ENCODE measurements at regions not wholly inside any gene's neighbourhood (a gene's known extent, or its start where the extent isn't known, plus 50 kb on each side); places are given as distances from the start of the nearest gene placed in this dataset.
A peak's percentile ranks its signal among the peaks of the same experiment; 100 is the strongest.
"Not testable (repeated sequence)": the region's sequence is repeated elsewhere in the genome, so short reads cannot be mapped to it uniquely, and the experiment has no call there.

DNA sequence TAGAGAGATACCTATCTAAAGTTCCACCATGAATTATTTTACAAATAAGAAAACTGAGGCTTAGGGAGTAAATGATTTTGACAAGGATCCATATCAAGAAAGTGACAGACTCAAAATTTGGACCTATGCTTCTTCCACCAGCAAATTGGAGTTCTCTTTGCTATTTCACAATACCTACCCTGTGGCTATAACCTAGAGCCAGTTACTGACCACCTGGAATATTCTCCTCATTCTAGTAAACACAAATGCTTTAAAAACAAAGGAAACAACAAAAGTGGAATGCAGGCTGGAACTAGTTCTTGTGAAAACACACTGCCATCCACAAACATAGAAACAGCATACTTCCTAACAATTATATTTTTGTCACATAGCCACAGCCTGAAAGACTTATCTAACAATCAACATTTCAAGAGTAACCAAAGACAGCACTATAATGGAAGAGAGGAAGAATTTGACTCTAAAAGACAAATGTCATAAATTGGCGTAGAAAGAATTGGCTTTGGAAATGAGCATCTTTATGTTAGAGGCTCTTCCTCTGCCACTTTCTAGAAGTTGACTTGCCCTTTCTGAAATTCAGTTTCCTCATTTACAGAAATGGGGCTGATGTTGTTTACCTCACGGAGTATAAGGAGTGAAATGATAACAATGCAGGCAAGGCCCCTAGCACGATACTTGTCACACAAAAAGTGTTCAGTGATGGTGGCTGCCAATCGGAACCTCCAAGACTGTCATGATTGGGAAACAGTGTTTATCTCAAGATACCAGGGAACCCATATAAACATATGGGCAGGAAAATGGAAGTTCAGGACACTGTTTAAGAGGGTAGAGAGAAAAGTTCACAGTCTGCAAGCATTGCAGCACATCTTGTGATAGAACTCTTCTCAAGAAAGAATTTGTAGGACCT, 138.6 kb upstream of the LGR5 start:
- no peak for DNase-seq (ENCODE audit: low read depth, low spot score)
- H3K27ac ChIP-seq: no peak overlapping the region

DNA sequence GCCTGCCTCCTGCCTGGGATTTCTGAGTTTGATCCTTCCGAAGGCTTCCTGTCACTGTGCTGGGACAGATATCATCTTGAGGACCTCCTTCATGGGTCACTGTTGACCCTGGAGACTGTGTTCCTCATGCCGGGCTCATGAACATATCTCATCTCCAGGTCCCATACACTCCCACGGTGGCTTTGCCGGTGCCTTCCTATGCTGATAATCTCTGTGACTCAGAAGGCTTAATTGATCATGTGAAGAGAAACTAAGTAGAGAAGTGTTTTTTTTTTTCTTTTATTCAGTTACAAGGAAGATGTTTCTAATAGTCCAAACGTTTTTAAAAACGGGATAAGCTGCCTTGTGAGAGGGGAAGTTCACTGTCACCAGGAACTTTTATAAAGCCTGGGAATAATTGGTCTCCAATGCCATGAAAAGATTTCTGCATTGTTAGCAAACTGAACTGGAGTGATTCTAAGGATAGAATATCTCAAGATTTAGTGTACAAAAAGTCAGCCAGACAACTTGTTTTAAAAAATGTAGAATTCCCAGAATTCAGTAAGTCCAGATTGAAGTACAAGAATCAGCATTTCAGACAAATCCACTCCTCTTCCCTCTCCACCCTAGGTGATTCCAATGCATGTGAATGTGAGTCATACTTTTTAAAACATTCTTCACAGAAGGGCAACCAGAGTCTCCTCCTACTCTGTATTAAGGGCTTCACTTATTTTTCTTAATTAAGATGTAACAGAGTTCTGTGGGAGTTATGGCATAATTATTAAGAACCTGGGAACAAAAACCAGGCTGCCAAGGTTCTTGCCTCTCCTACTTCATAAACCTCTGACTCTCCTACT, 139.8 kb upstream of the LGR5 start:
- peak overlapping the region; percentile 4 for H3K27ac ChIP-seq
- no peak for DNase-seq (ENCODE audit: low read depth, low spot score)

DNA sequence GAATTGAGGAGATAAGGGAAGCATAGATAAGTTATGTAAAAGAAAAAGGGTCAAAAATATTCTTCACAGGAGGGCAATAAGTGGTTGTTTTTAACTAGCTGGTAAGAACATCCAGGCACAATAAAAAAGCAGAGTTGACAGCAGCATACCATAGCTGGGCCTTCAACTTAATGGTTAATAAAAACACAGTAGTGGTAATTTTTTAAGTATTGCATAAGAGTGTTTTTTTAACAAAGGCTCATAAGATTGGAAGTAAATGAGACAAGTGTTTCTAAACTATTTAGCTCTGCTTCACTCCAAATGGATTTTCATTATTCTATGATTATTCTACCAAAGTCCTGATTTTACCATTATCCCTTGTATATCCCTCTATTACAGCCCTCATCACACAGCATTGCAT, 140.1 kb upstream of the TSPAN8 start:
- no peak for DNase-seq (ENCODE audit: low read depth, low spot score)
- no peak overlapping the region for H3K27ac ChIP-seq

DNA sequence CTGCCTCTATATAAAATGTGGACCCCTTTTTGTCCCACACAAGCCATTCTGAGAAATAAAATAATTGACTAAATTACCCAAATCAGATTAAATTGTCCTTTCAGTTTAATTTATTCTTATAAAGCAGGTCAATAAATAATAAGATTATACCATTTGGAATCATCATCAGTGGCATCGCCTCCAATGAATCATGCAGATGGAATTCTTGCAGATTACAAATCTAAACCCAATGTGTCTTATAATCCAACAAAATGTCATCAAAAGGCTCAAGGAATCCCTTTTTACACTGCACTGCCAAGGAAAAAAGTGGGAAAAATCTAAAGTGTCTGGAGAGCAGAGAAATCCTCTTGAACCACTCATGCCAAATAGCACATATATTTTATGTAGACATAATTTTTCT, 138.2 kb upstream of the TSPAN8 start:
- no peak for DNase-seq (ENCODE audit: low read depth, low spot score)
- no peak overlapping the region for H3K27ac ChIP-seq

- H3K27ac ChIP-seq: no peak overlapping the region
- DNase-seq (ENCODE audit: low read depth, low spot score): no peak
These were observed 133.9 kb upstream of the TSPAN8 start for GRCh38 chr12:71291746-71292145.

DNA sequence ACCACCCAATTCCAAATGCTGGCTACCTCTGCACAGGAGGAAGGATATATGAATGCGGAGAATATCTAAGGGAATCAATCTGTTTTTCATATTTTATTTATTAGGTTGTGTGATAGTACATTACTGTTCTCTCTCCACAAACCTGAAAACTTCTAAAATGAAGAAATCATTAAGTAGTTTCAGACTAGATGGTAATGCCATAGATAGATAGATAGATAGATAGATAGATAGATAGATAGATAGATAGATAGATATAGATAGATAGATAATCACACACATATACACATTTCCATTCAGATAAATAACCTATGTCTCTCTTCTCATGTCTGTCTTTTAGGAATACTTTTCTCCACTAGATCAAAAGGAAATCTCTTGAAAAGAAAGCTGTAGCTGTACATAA, 126.1 kb upstream of the TSPAN8 start:
- H3K27ac ChIP-seq: no peak overlapping the region
- no peak for DNase-seq (ENCODE audit: low read depth, low spot score)

- no peak for DNase-seq (ENCODE audit: low read depth, low spot score)
- H3K27ac ChIP-seq: no peak overlapping the region
These were observed 125.1 kb upstream of the TSPAN8 start for GRCh38 chr12:71282925-71283324.

DNA sequence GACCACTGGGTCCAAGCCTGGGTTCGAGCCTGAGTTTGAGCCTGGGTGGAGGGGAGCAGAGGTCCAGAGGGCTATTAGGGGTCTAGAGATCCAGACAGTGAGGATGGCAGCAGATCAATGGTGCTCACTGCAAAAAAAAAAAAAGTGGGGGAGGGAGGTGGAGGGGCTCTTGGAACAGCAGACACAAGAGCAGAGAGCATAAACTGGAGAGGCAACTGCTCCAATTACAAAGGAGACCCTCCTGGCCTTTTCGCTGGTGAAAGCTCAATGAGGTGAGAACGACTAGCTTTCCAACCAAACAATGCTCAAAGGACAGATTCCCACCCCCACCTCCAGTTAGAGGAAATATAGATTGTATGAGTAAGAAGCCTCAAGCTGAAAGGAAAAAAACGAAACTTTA, 124.2 kb upstream of the TSPAN8 start:
- no peak for DNase-seq (ENCODE audit: low read depth, low spot score)
- no peak overlapping the region for H3K27ac ChIP-seq

DNA sequence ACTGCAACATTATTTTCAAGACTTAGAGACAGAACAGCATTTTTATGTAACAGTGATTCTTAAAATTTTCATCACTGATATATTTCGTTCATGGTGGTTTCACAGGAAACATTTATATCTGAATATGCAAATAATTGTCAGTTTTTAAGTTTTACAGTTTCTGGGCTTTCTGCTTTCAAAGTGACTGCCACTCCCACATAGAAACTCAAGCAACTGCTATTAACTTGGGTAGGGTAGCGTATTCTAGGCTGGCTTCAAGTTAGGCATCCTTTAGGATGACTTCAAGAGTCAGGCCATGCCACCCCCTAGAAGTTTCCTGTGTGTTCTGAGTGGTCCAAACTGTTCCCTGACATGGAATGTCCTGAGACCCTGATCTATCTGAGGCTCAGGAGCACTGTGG, 123.6 kb upstream of the TSPAN8 start:
- no peak overlapping the region for H3K27ac ChIP-seq
- no peak for DNase-seq (ENCODE audit: low read depth, low spot score)

DNA sequence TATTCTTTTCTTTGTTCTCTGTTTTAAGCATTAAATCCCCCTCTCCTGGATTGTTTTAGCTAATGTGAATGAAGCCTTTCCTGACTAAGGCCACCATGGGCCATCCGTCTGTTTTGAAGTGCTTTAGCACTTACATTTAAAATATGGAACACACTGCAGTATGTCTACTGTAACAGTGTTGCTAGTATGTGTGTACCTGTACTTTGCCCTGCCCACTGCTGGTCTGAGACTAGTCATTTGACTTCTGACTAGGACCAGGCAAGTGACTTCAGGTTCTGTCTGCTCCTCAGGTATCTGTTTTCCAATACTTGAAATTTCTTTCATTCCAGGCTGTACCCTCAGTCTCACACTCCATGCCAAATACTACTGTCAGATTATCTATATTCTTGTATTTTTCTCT, 120.1 kb upstream of the TSPAN8 start:
- DNase-seq (ENCODE audit: low read depth, low spot score): no peak

GRCh38 chr12:71276541-71276940, 118.7 kb upstream of the TSPAN8 start:
- H3K27ac ChIP-seq: no peak overlapping the region
- DNase-seq (ENCODE audit: low read depth, low spot score): no peak

More for the DNA sequence above, 120.1 kb upstream of the TSPAN8 start:
- no peak overlapping the region for H3K27ac ChIP-seq

DNA sequence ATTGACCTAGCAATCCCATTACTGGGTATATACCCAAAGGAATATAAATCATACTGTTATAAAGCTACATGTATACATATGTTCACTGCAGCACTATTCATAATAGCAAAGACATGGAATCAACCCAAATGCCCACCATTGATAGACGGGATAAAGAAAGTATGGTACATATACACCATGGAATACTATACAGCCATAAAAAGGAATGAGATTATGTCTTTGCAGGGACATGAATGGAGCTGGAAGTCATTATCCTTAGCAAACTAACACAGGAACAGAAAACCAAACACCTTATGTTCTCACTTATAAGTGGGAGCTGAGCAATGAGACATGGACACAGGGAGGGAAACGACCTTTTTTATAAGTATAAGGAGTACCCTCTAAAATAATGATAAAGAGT, 113.0 kb upstream of the TSPAN8 start:
- not testable (repeated sequence) for DNase-seq (ENCODE audit: low read depth, low spot score); H3K27ac ChIP-seq

DNA sequence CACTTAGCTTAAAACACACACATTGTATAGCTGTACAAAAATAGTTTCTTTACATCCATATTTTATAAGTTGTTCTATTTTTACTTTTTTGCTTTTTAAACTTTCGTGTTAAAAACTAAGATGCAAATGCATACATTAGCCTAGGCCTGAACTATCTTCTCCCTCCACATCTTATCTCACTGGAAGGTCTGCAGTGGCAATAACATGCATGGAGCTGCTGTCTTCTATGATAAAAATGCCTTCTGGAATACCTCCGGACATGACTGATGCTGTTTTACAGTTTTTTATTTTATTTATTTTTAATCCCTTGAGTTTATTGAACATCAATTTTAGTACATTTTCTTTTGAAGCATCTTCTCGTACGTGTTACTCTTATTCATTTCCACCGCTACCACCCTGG, 112.3 kb upstream of the TSPAN8 start:
- DNase-seq (ENCODE audit: low read depth, low spot score): no peak
- no peak overlapping the region for H3K27ac ChIP-seq

- H3K27ac ChIP-seq: no peak overlapping the region
- no peak for DNase-seq (ENCODE audit: low read depth, low spot score)
These were observed 111.4 kb upstream of the TSPAN8 start for GRCh38 chr12:71269281-71269598.

DNA sequence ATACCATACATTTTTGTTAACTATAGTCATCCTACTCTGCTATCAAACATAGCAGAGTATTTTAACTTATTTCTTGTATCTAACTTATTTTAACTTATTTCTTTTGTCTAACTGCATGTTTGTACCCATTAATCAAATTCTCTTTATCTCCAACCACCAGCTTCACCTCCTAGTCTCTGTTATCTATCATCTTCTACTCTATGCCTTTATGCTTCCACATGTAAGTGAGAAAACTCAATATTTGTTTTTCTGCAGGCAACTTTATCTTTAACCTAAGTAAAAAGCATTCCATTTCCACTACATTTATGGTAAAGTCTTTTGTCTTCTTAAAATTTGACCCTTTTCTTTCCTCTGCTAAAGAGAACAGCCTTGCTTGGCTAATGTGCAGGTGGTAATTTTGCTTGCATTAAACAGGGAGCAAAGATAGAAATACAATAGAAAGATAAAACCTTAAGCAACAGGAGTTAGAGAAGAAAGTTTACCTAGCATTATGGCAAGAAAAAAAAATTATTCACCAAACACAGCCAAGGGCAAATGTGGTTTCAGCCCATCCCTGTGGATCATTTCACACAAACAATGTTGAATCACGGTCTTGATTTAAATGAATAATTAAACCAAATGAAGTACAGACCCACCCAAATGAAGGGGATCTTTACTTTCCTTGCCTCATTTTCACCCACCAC, 110.9 kb upstream of the TSPAN8 start:
- H3K27ac ChIP-seq: no peak overlapping the region
- DNase-seq (ENCODE audit: low read depth, low spot score): no peak

DNA sequence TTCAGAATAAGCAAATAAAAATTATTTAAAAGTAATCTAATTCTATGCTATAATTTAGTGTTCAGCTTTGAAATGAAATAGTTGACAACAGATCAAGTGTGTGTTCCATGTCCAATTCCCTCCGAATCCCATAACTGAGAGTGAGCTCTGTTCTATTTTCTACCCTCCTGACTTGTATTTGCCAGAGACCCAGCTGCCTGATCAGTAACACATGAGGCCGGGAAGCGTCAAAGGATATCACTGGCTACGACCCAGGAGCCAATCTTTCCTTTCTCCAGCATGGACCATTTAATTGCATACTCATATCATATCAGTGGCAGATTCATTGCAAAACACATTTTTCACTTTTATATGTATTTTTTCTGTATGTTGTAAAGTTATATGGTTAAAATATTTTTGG, 108.8 kb upstream of the TSPAN8 start:
- no peak overlapping the region for H3K27ac ChIP-seq
- DNase-seq (ENCODE audit: low read depth, low spot score): no peak

DNA sequence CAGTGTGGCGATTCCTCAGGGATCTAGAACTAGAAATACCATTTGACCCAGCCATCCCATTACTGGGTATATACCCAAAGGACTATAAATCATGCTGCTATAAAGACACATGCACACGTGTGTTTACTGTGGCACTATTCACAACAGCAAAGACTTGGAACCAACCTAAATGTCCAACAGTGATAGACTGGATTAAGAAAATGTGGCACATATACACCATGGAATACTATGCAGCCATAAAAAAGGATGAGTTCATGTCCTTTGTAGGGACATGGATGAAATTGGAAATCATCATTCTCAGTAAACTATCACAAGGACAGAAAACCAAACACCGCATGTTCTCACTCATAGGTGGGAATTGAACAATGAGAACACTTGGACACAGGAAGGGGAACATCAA, 107.9 kb upstream of the TSPAN8 start:
- H3K27ac ChIP-seq: not testable (repeated sequence)

DNA sequence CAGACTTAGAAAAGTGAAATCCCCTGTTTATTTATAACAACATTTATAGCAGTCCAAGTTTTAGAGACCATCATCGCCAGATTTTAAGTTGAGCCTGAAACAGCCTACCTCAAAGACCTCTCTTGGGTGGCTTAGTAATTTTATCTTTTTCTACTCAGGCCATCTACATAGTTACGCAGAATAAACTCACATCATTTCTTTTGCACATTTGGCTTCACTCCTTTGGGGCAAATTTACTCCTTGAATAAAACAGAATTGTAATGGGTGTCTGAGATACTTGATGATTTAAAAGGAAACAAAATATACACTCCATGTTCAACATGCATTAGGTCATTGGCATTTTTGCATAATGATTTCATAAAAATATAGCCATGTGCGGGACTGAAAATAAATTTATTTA, 104.7 kb upstream of the TSPAN8 start:
- DNase-seq (ENCODE audit: low read depth, low spot score): no peak
- H3K27ac ChIP-seq: no peak overlapping the region

More for the DNA sequence above, 107.9 kb upstream of the TSPAN8 start:
- DNase-seq (ENCODE audit: low read depth, low spot score): not testable (repeated sequence)

DNA sequence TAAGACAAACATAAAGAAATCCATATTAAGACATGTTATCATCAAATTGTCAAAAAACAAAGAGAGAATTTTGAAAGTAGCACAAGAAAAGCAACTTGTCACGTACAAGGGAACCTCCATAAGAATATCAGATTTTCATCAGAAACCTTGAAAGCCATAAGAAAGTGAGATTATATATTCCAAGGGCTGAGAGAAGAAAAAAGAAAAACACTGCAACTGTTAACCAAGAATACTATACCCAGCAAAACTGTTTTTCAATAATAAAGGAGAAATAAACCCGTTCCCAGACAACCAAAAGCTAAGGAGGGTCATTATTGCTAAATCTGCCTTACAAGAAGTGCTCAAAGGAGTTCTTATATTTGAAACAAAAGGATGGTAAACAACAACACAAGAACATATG, 94.7 kb upstream of the TSPAN8 start:
- DNase-seq (ENCODE audit: low read depth, low spot score): no peak
- no peak overlapping the region for H3K27ac ChIP-seq

DNA sequence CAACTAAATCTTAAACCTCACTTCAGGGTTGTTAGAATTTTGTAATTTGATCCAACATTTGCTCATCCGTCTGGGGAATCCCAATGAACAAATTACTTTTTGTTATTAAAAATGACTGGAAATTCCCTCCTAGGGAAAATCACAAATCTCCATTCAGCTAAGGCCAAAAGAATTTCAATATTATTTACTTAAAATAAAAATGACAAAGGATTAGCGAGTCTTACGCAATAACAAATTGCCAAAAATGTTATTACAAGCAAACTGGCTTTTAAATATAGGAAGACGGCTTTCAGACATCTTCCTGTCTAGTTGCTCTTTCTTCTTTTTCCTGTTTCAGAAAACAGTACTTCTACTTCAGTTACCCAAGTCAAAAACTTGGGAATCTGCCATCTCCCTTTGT, 92.4 kb upstream of the TSPAN8 start:
- DNase-seq (ENCODE audit: low read depth, low spot score): no peak
- no peak overlapping the region for H3K27ac ChIP-seq

DNA sequence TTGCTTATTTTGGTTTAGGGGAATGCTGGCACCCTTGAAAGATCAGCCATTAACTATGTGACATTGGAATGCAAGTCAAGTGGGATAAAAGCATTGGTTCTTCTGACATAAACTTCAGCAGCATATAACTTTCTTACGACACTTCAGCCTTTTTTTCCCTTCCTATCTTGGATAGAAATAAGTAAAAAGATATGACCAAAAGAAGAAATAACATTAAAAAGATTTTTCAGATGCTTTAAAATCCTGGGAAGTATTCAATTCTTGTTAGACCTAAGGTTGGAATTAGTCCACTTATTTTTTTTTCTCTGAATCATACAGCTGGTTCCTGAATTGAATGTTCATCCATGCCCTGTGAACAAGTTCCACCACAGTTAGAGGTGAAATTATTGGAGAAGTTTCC, 85.6 kb upstream of the TSPAN8 start:
- H3K27ac ChIP-seq: no peak overlapping the region
- DNase-seq (ENCODE audit: low read depth, low spot score): no peak

Data from epithelial cell of prostate (primary cell).